DMS114 treated with DMSO at 0.1 percent for 48 hours (cell line): ENCODE measurements at regions not wholly inside any gene's neighbourhood (a gene's known extent, or its start where the extent isn't known, plus 50 kb on each side); places are given as distances from the start of the nearest gene placed in this dataset.
"Not testable (repeated sequence)": the region's sequence is repeated elsewhere in the genome, so short reads cannot be mapped to it uniquely, and the experiment has no call there.

Experiments used
- DNase-seq: peaks from one replicate; lab custom pipeline; 2025; ENCODE audit not compliant: unreplicated experiment; lab: John Stamatoyannopoulos, UW

- no peak for DNase-seq
These were observed 188.7 kb upstream of the IGF1 start for GRCh38 chr12:102669056-102669455.

GRCh38 chr12:102666176-102666575, 185.8 kb upstream of the IGF1 start:
- DNase-seq = not testable (repeated sequence)

- DNase-seq = no peak
These were observed 179.0 kb upstream of the IGF1 start for GRCh38 chr12:102659200-102659911.

GRCh38 chr12:102653406-102653805, 173.0 kb upstream of the IGF1 start:
- no peak for DNase-seq

- no peak for DNase-seq
These were observed 172.4 kb upstream of the IGF1 start for GRCh38 chr12:102652645-102653313.

- no peak for DNase-seq
These were observed 165.6 kb upstream of the IGF1 start for GRCh38 chr12:102645968-102646367.

GRCh38 chr12:102643879-102644575, 163.7 kb upstream of the IGF1 start:
- DNase-seq = no peak

- no peak for DNase-seq
These were observed 161.8 kb upstream of the IGF1 start for GRCh38 chr12:102642199-102642598.

- not testable (repeated sequence) for DNase-seq
These were observed 160.3 kb upstream of the IGF1 start for GRCh38 chr12:102640658-102641057.

- DNase-seq = no peak
These were observed 158.4 kb upstream of the IGF1 start for GRCh38 chr12:102638777-102639176.

- DNase-seq = no peak
These were observed 153.7 kb upstream of the IGF1 start for GRCh38 chr12:102633981-102634605.

GRCh38 chr12:102631274-102631673, 150.9 kb upstream of the IGF1 start:
- no peak for DNase-seq

GRCh38 chr12:102629262-102629888, 149.0 kb upstream of the IGF1 start:
- no peak for DNase-seq

GRCh38 chr12:102625819-102626218, 145.5 kb upstream of the IGF1 start:
- no peak for DNase-seq

- no peak for DNase-seq
These were observed 142.3 kb upstream of the IGF1 start for GRCh38 chr12:102622618-102623017.

- DNase-seq = no peak
These were observed 138.0 kb upstream of the IGF1 start for GRCh38 chr12:102618197-102618877.

- no peak for DNase-seq
These were observed 136.3 kb upstream of the IGF1 start for GRCh38 chr12:102616692-102617091.

GRCh38 chr12:102611995-102612394, 131.6 kb upstream of the IGF1 start:
- no peak for DNase-seq

GRCh38 chr12:102609996-102610395, 129.6 kb upstream of the IGF1 start:
- DNase-seq = no peak

GRCh38 chr12:102603021-102603420, 122.7 kb upstream of the IGF1 start:
- DNase-seq = no peak

- no peak for DNase-seq
These were observed 122.2 kb upstream of the IGF1 start for GRCh38 chr12:102602521-102602920.
